OCI-LY1 (cell line): ENCODE measurements at regions not wholly inside any gene's neighbourhood (a gene's known extent, or its start where the extent isn't known, plus 50 kb on each side); places are given as distances from the start of the nearest gene placed in this dataset.
"Not testable (repeated sequence)": the region's sequence is repeated elsewhere in the genome, so short reads cannot be mapped to it uniquely, and the experiment has no call there.

Experiments
- H2AFZ ChIP-seq: fragments of 200-600 bp; sonication (generic), shearing (Covaris generic); 2 replicates; pipeline ENCODE4 v1.6.0; 2014; ENCODE audit warnings: antibody characterized with exemption, mild to moderate bottlenecking, low read length
- H3F3A ChIP-seq: fragments of 200-600 bp; sonication (generic), shearing (Covaris generic); 2 replicates; pipeline ENCODE4 v1.6.0; 2014; ENCODE audit warnings: mild to moderate bottlenecking, antibody characterized with exemption, low read length, moderate library complexity; ENCODE audit not compliant: insufficient read depth
- H3K27ac ChIP-seq: fragments of 200-600 bp; sonication (generic); 2 replicates; pipeline ENCODE4 v1.5.1; 2014; ENCODE audit warnings: low read length, mixed run types, mild to moderate bottlenecking, low read depth; ENCODE audit not compliant: poor library complexity, severe bottlenecking
- H3K27me3 ChIP-seq: fragments of 200-600 bp; sonication (generic); 2 replicates; pipeline ENCODE4 v1.6.0; 2014; ENCODE audit warnings: antibody characterized with exemption, mild to moderate bottlenecking, low read length, moderate library complexity; ENCODE audit not compliant: insufficient read depth
- H3K36me3 ChIP-seq: fragments of 200-600 bp; sonication (generic); 2 replicates; pipeline ENCODE4 v1.6.1; 2014; ENCODE audit warnings: mild to moderate bottlenecking, antibody characterized with exemption, low read length, moderate library complexity, mixed read lengths; ENCODE audit not compliant: insufficient read depth
- H3K4me1 ChIP-seq: fragments of 200-600 bp; sonication (generic); 2 replicates; pipeline ENCODE4 v1.5.1; 2014; ENCODE audit warnings: mild to moderate bottlenecking, low read length, moderate library complexity; ENCODE audit not compliant: insufficient read depth, severe bottlenecking
- H3K4me2 ChIP-seq: fragments of 200-600 bp; sonication (generic), shearing (Covaris generic); 2 replicates; pipeline ENCODE4 v1.6.1; 2014; ENCODE audit warnings: low read length
- H3K4me3 ChIP-seq: fragments of 200-600 bp; sonication (generic); 2 replicates; pipeline ENCODE4 v1.5.1; 2014; ENCODE audit warnings: low read length, low read depth, mild to moderate bottlenecking, mixed read lengths; ENCODE audit not compliant: poor library complexity, severe bottlenecking
- H3K79me2 ChIP-seq: fragments of 200-600 bp; shearing (Covaris generic); 2 replicates; pipeline ENCODE4 v1.6.1; 2016; ENCODE audit warnings: mixed run types, low read length, mixed read lengths; ENCODE audit not compliant: insufficient read depth
- H3K9ac ChIP-seq: fragments of 200-600 bp; sonication (generic), shearing (Covaris generic); 2 replicates; pipeline ENCODE4 v1.6.1; 2014; ENCODE audit warnings: mild to moderate bottlenecking, low read length, mixed read lengths
- H3K9me2 ChIP-seq: fragments of 200-600 bp; sonication (generic), shearing (Covaris generic); 2 replicates; pipeline ENCODE4 v1.6.1; 2014; ENCODE audit warnings: low read depth, mild to moderate bottlenecking, low read length, mixed read lengths
- H3K9me3 ChIP-seq: fragments of 200-600 bp; shearing (Covaris generic); 2 replicates; pipeline ENCODE4 v1.6.1; 2014; ENCODE audit warnings: low read length, mixed read lengths
- H4K20me1 ChIP-seq: fragments of 200-600 bp; sonication (generic), shearing (Covaris generic); 2 replicates; pipeline ENCODE4 v1.6.0; 2016; ENCODE audit warnings: mild to moderate bottlenecking, low read length; ENCODE audit not compliant: insufficient read depth
- CTCF ChIP-seq: fragments of 200-600 bp; sonication (generic), shearing (Covaris generic); IDR thresholded peaks from 2 replicates; pipeline ENCODE4 v1.5.1; 2017; ENCODE audit warnings: mild to moderate bottlenecking, antibody characterized with exemption, low read length, moderate library complexity, mixed read lengths
- EZH2 ChIP-seq: fragments of 200-600 bp; sonication (generic), shearing (Covaris generic); IDR thresholded peaks from 2 replicates; pipeline ENCODE4 v1.8.0; 2017; ENCODE audit warnings: borderline replicate concordance, mixed run types, mild to moderate bottlenecking, antibody characterized with exemption, low read length, moderate library complexity, mixed read lengths

- no peak overlapping the region for H3K27ac ChIP-seq
Measured at GRCh38 chr3:177629276-177629675, 432.0 kb upstream of the TBL1XR1 start.

DNA sequence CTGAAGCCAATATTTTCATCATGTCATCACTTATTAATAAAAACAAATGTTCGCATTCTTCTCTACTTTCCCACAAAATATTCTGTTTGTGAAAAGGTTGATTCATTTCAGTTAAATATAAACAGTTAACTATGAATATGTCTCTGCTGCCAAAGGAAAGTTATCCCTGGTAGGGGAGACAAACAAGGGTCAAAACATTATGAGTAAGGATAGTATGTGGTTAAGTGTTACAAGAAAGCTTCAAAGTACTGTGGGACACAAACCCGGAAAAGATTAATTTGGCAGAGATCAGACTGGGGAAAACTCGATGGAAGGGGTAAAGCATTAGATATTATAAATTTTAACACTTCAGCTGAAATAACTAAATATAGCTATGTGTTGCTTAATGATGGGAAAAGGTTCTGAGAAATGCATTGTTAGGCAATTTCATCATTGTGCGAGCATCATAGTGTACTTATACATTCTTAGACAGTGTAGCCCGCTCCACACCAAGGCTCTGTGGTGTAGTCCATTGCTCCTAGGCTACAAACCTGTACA, 436.5 kb upstream of the TBL1XR1 start:
- Histone ChIP-seq H3K9ac (no peak overlapping the region), H3K9me3 (no peaks in the 10 kb centered on the region), H3K27ac (no peak overlapping the region), H3K4me3 (no peak overlapping the region), H3K4me2 (no peak overlapping the region), H3K36me3 (no peaks in the 10 kb centered on the region), H3K79me2 (no peaks in the 10 kb centered on the region), H4K20me1 (no peaks in the 10 kb centered on the region), H3F3A (no peaks in the 10 kb centered on the region), H3K4me1 (no peaks in the 10 kb centered on the region), H3K27me3 (no peaks in the 10 kb centered on the region), H3K9me2 (no peaks in the 10 kb centered on the region; the same call in 1 of the 2 replicates), H2AFZ (no peak overlapping the region)
- TF ChIP-seq CTCF (no peak), EZH2 (no peak)

More at GRCh38 chr3:177629276-177629675, 432.0 kb upstream of the TBL1XR1 start:
- no peak for TF ChIP-seq EZH2
- TF ChIP-seq CTCF = no peak
- no peak overlapping the region for H3K4me2 ChIP-seq
- no peaks in the 10 kb centered on the region for H4K20me1 ChIP-seq
- H3K4me1 ChIP-seq = no peaks in the 10 kb centered on the region
- H3K79me2 ChIP-seq = no peaks in the 10 kb centered on the region
- H2AFZ ChIP-seq = no peak overlapping the region
- no peaks in the 10 kb centered on the region; the same call in 1 of the 2 replicates for H3K9me2 ChIP-seq
- no peaks in the 10 kb centered on the region for H3K9me3 ChIP-seq
- H3K27me3 ChIP-seq = no peaks in the 10 kb centered on the region
- no peak overlapping the region for H3K9ac ChIP-seq
- no peaks in the 10 kb centered on the region for H3F3A ChIP-seq
- no peak overlapping the region for H3K4me3 ChIP-seq
- no peaks in the 10 kb centered on the region for H3K36me3 ChIP-seq

- not testable (repeated sequence) for H4K20me1 ChIP-seq, H3K9me3 ChIP-seq, H3K9ac ChIP-seq, H2AFZ ChIP-seq, H3K9me2 ChIP-seq, H3K36me3 ChIP-seq, H3K27ac ChIP-seq, H3K4me3 ChIP-seq, H3K4me2 ChIP-seq, H3F3A ChIP-seq, H3K27me3 ChIP-seq, H3K79me2 ChIP-seq, H3K4me1 ChIP-seq
Measured at GRCh38 chr3:177635601-177636106, 438.4 kb upstream of the TBL1XR1 start.

GRCh38 chr3:177640319-177640965, 443.2 kb upstream of the TBL1XR1 start:
- no peaks in the 10 kb centered on the region for H3K79me2 ChIP-seq
- no peaks in the 10 kb centered on the region for H3K27me3 ChIP-seq
- no peak overlapping the region for H2AFZ ChIP-seq
- TF ChIP-seq EZH2 = no peak
- TF ChIP-seq CTCF = peak; percentile 41
- H4K20me1 ChIP-seq = no peaks in the 10 kb centered on the region
- H3K4me3 ChIP-seq = no peak overlapping the region
- no peaks in the 10 kb centered on the region for H3F3A ChIP-seq
- no peaks in the 10 kb centered on the region for H3K9me3 ChIP-seq
- H3K27ac ChIP-seq = no peak overlapping the region
- no peaks in the 10 kb centered on the region for H3K36me3 ChIP-seq
- H3K4me1 ChIP-seq = no peaks in the 10 kb centered on the region
- no peak overlapping the region for H3K4me2 ChIP-seq
- H3K9ac ChIP-seq = no peak overlapping the region
- no peaks in the 10 kb centered on the region for H3K9me2 ChIP-seq
